ENCODE measurements at regions not wholly inside any gene's neighbourhood (a gene's known extent, or its start where the extent isn't known, plus 50 kb on each side); places are given as distances from the start of the nearest gene placed in this dataset.

GRCh38 chr14:61178226-61179060 lies 102.7 kb downstream of the TMEM30B start:
- H3K4me3 ChIP-seq (ENCODE audit: low read depth, low read length), result no peak overlapping the region
- TF ChIP-seq, protein P1, sequence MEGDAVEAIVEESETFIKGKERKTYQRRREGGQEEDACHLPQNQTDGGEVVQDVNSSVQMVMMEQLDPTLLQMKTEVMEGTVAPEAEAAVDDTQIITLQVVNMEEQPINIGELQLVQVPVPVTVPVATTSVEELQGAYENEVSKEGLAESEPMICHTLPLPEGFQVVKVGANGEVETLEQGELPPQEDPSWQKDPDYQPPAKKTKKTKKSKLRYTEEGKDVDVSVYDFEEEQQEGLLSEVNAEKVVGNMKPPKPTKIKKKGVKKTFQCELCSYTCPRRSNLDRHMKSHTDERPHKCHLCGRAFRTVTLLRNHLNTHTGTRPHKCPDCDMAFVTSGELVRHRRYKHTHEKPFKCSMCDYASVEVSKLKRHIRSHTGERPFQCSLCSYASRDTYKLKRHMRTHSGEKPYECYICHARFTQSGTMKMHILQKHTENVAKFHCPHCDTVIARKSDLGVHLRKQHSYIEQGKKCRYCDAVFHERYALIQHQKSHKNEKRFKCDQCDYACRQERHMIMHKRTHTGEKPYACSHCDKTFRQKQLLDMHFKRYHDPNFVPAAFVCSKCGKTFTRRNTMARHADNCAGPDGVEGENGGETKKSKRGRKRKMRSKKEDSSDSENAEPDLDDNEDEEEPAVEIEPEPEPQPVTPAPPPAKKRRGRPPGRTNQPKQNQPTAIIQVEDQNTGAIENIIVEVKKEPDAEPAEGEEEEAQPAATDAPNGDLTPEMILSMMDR (IDR thresholded peaks at IDR 0.05; ENCODE audit: low read depth, low read length), result no peak

GRCh38 chr14:61177279-61178225 lies 103.6 kb downstream of the TMEM30B start:
- no peak overlapping the region for H3K4me3 ChIP-seq (ENCODE audit: low read depth, low read length)
- TF ChIP-seq, protein P1 (IDR thresholded peaks at IDR 0.05; ENCODE audit: low read depth, low read length), result no peak

DNA sequence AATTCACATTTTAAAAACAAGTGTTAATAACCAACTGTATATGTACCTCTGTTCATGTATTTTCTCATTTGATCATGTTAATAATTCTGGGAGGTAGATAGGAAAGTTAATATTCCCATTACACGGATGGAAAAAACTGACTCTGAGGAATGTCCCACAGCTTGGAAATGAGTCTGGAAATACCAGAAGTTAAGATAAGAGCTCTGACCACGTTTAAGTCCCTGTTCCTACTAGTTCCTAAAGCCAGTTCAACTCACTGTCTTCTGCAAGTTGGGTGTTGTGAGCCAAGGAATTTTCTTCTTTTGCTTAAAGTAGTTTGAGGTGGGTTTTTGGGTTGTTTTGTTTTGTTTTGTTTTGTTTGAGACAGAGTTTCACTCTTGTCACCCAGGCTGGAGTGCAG lies 104.5 kb downstream of the TMEM30B start:
- TF ChIP-seq, protein P1 (IDR thresholded peaks at IDR 0.05; ENCODE audit: low read depth, low read length), result no peak

GRCh38 chr14:61174987-61175386 lies 106.2 kb downstream of the TMEM30B start:
- TF ChIP-seq, protein P1 (IDR thresholded peaks at IDR 0.05; ENCODE audit: low read depth, low read length), result no peak
- H3K4me3 ChIP-seq (ENCODE audit: low read depth, low read length), result no peak overlapping the region

More for the DNA sequence above, 104.5 kb downstream of the TMEM30B start:
- no peak overlapping the region for H3K4me3 ChIP-seq (ENCODE audit: low read depth, low read length)

DNA sequence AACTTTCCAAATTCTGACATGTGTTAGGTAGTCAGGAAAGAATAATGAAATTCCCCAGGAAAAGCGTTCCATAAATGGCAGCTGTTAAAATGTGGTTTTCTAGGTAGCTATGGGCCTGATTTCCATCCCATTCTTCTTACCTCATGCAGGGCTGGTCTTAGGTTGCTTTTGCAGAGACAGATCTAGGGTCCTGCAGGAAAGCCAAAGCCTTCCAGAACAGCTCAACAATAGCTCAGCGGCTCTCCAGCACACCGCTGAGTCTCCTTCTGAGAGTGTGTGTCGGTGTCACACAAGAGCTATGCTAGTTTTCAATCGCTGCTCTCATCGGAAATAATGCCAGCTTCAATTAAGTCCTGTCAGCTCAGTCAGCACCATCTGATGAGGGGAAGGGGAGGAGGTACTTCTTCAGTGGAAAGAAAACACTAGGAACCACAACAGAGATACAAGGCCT lies 106.7 kb downstream of the TMEM30B start:
- H3K4me3 ChIP-seq (ENCODE audit: low read depth, low read length), result no peak overlapping the region
- TF ChIP-seq, protein P1 (IDR thresholded peaks at IDR 0.05; ENCODE audit: low read depth, low read length), result no peak

DNA sequence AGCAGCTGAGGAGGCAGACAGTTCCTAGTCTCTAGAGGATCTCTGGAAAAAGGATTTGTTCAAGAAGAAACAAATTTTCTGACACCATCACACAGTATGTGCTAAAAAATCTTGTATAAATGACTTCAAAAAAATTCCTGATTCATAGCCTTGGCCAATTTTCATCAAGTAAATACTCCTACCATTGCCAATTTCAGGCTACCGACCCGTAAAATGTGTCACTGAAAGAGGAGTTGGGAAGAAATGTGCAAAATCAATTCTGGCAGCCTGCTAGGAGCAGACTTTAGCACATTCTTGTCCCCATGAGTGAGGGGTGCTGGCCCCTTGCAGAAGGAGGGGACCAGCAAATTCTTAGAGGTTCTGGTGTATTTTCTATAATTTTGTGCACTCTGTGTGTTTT lies 109.4 kb downstream of the TMEM30B start:
- TF ChIP-seq, protein P1 (IDR thresholded peaks at IDR 0.05; ENCODE audit: low read depth, low read length), result no peak

More for the DNA sequence above, 109.4 kb downstream of the TMEM30B start:
- H3K4me3 ChIP-seq (ENCODE audit: low read depth, low read length), result no peak overlapping the region
